HCT116 (cell line): ENCODE measurements at regions not wholly inside any gene's neighbourhood (a gene's known extent, or its start where the extent isn't known, plus 50 kb on each side); places are given as distances from the start of the nearest gene placed in this dataset.

Experiments used
- ATAC-seq: fragments of 200-7000 bp; cut with Tn5 transposase; 2 replicates; pipeline ENCODE4 v1.9.1; 2020; ENCODE audit warnings: mild to moderate bottlenecking, moderate library complexity
- BruUV-seq: library from RNA; stranded (reverse); fragments of 400-500 nt; replicated peaks from 2 replicates; lab custom pipeline; 2021; lab: Mats Ljungman, UMichigan
- CTCF ChIA-PET: fragments of 300-600 bp; sonication (Branson Sonifier 250); formaldehyde crosslinking; loops from one replicate; lab custom pipeline; 2021; ENCODE audit warnings: antibody characterized with exemption; lab: Charles Lee
- POLR2A ChIA-PET: fragments of 300-600, 350-600 bp; sonication (Branson Sonifier 250); formaldehyde crosslinking; loops from one replicate; lab custom pipeline; 2021; ENCODE audit warnings: antibody characterized with exemption; lab: Charles Lee
- RAD21 ChIA-PET, 2 experiments: fragments of 300-600 bp; sonication (Branson Sonifier 250); formaldehyde crosslinking; loops; one replicate each; lab custom pipeline; 2023; ENCODE audit warnings: low total read pairs in 2 of 2; ENCODE audit not compliant: uncharacterized antibody in 2 of 2, unreplicated experiment in 2 of 2, low non-redundant PET in 1 of 2; lab: Charles Lee
- DNase-seq: peaks from one replicate; pipeline ENCODE4 v3.0.0-alpha.2; 2010; ENCODE audit warnings: low read depth, low spot score
- H2AFZ ChIP-seq: fragments of 200-600 bp; shearing (Covaris generic), sonication (generic); 2 replicates; pipeline ENCODE4 v1.6.1; 2017; ENCODE audit warnings: low read depth, mixed run types, mixed read lengths, antibody characterized with exemption, low read length; ENCODE audit not compliant: poor library complexity, severe bottlenecking
- H3K27ac ChIP-seq: 2 replicates; pipeline ENCODE4 v1.5.1; 2012; ENCODE audit warnings: low read depth, low read length
- H3K27me3 ChIP-seq: fragments of 200-600 bp; sonication (generic); 2 replicates; pipeline ENCODE4 v1.6.1; 2016; ENCODE audit warnings: mixed run types, low read length, mixed read lengths; ENCODE audit not compliant: insufficient read depth
- H3K36me3 ChIP-seq, 2 experiments: fragments of 200-500 bp in 1 of 2; fragments of 200-600 bp in 1 of 2; sonication (Bioruptor generic) in 1 of 2; sonication (generic) in 1 of 2; 2 replicates each; pipeline versions ENCODE4 v1.5.1 to v1.6.1; 2014 to 2016; ENCODE audit warnings: low read length in 2 of 2, inconsistent platforms in 1 of 2, mixed read lengths in 1 of 2, mixed run types in 1 of 2; ENCODE audit not compliant: insufficient read depth in 2 of 2, control insufficient read depth in 1 of 2
- H3K4me1 ChIP-seq, 2 experiments: fragments of 200-600 bp in 1 of 2; sonication (generic) in 1 of 2; 2 replicates each; pipeline versions ENCODE4 v1.5.1 to v1.6.1; 2012 to 2017; ENCODE audit warnings: low read length in 2 of 2, inconsistent platforms in 1 of 2, mild to moderate bottlenecking in 1 of 2, mixed read lengths in 1 of 2, mixed run types in 1 of 2, moderate library complexity in 1 of 2; ENCODE audit not compliant: insufficient read depth in 2 of 2, control insufficient read depth in 1 of 2
- H3K4me2 ChIP-seq: fragments of 200-600 bp; sonication (generic); 2 replicates; pipeline ENCODE4 v1.6.1; 2017; ENCODE audit warnings: mixed run types, low read length, mixed read lengths
- H3K4me3 ChIP-seq, 2 experiments: fragments of 200-600 bp in 1 of 2; sonication (generic) in 1 of 2; replicated peaks in 1 of 2; 2 replicates each; pipeline ENCODE4 v1.5.1; 2011 to 2016; ENCODE audit warnings: low read length in 2 of 2, control low read depth in 1 of 2, low read depth in 1 of 2, mild to moderate bottlenecking in 1 of 2, mixed read lengths in 1 of 2, mixed run types in 1 of 2
- H3K79me2 ChIP-seq: fragments of 200-600 bp; sonication (generic); 2 replicates; pipeline ENCODE4 v1.6.1; 2017; ENCODE audit warnings: mild to moderate bottlenecking, mixed run types, low read length, moderate library complexity, mixed read lengths; ENCODE audit not compliant: insufficient read depth
- H3K9ac ChIP-seq: fragments of 200-600 bp; sonication (generic); 2 replicates; pipeline ENCODE4 v1.6.1; 2016; ENCODE audit warnings: low read length, mixed read lengths
- H3K9me2 ChIP-seq: fragments of 200-600 bp; sonication (generic), shearing (Covaris generic); 2 replicates; pipeline ENCODE4 v1.6.1; 2017; ENCODE audit warnings: mixed run types, mild to moderate bottlenecking, moderate library complexity; ENCODE audit not compliant: insufficient read depth
- H3K9me3 ChIP-seq, 2 experiments: fragments of 200-500 bp in 1 of 2; fragments of 200-600 bp in 1 of 2; sonication (Bioruptor generic) in 1 of 2; sonication (generic) in 1 of 2; 2 replicates each; pipeline ENCODE4 v1.6.1; 2014 to 2017; ENCODE audit warnings: low read length in 2 of 2, mixed read lengths in 2 of 2, inconsistent platforms in 1 of 2, low read depth in 1 of 2, mild to moderate bottlenecking in 1 of 2, mixed run types in 1 of 2, moderate library complexity in 1 of 2; ENCODE audit not compliant: control insufficient read depth in 1 of 2, insufficient read depth in 1 of 2
- H4K20me1 ChIP-seq: fragments of 200-600 bp; sonication (generic), shearing (Covaris generic); 2 replicates; pipeline ENCODE4 v1.6.1; 2017; ENCODE audit warnings: mixed run types, mild to moderate bottlenecking, moderate library complexity; ENCODE audit not compliant: insufficient read depth
- ATF3 ChIP-seq: IDR thresholded peaks from 2 replicates; pipeline ENCODE4 v1.6.1; 2012
- CBX3 ChIP-seq: IDR thresholded peaks from 2 replicates; pipeline ENCODE4 v1.6.1; 2012; ENCODE audit warnings: low read depth
- CEBPB ChIP-seq: IDR thresholded peaks from 2 replicates; pipeline ENCODE4 v1.6.1; 2012; ENCODE audit warnings: low read depth
- CTCF ChIP-seq, 3 experiments: fragments of 200-600 bp in 1 of 3; sonication (generic) in 1 of 3; IDR thresholded peaks in 2 of 3; conservative IDR thresholded peaks in 1 of 3; 2 replicates each; pipeline ENCODE4 v1.5.1; 2012 to 2017; ENCODE audit warnings: low read depth in 2 of 3, low read length in 2 of 3, antibody characterized with exemption in 1 of 3, borderline replicate concordance in 1 of 3, control low read depth in 1 of 3, mild to moderate bottlenecking in 1 of 3, mixed read lengths in 1 of 3, mixed run types in 1 of 3, moderate library complexity in 1 of 3; ENCODE audit not compliant: insufficient read depth in 1 of 3
- EGR1 ChIP-seq: IDR thresholded peaks from 2 replicates; pipeline ENCODE4 v1.6.1; 2012; ENCODE audit warnings: low read depth
- EZH2 ChIP-seq: fragments of 200-600 bp; sonication (generic); IDR thresholded peaks from 2 replicates; pipeline ENCODE4 v1.6.1; 2017; ENCODE audit warnings: antibody characterized with exemption, mixed run types
- FOSL1 ChIP-seq: IDR thresholded peaks from 2 replicates; pipeline ENCODE4 v1.6.1; 2012; ENCODE audit warnings: low read depth
- JUND ChIP-seq: IDR thresholded peaks from 2 replicates; pipeline ENCODE4 v1.6.1; 2012
- MAX ChIP-seq: IDR thresholded peaks from 2 replicates; pipeline ENCODE4 v1.6.1; 2012
- POLR2A ChIP-seq: IDR thresholded peaks from 2 replicates; pipeline ENCODE4 v1.7.0; 2011; ENCODE audit warnings: borderline replicate concordance; ENCODE audit not compliant: insufficient read depth, insufficient read length; ENCODE audit errors: extremely low read depth
- RAD21 ChIP-seq: IDR thresholded peaks from 2 replicates; pipeline ENCODE4 v1.6.1; 2012; ENCODE audit warnings: low read depth, mild to moderate bottlenecking
- REST ChIP-seq: IDR thresholded peaks from 2 replicates; pipeline ENCODE4 v1.6.1; 2012; ENCODE audit warnings: low read depth
- SIN3A ChIP-seq: IDR thresholded peaks from 2 replicates; pipeline ENCODE4 v1.6.1; 2012; ENCODE audit warnings: low read depth
- SP1 ChIP-seq: IDR thresholded peaks from 2 replicates; pipeline ENCODE4 v1.6.1; 2012; ENCODE audit warnings: low read depth
- SRF ChIP-seq: IDR thresholded peaks from 2 replicates; pipeline ENCODE4 v1.6.1; 2012; ENCODE audit warnings: low read depth
- TCF7L2 ChIP-seq: IDR thresholded peaks from 2 replicates; pipeline ENCODE4 v1.7.0; 2011; ENCODE audit warnings: borderline replicate concordance, inconsistent platforms; ENCODE audit not compliant: insufficient read depth, insufficient read length; ENCODE audit errors: extremely low read depth
- YY1 ChIP-seq: IDR thresholded peaks from 2 replicates; pipeline ENCODE4 v1.6.1; 2011; ENCODE audit warnings: low read length, low read depth, moderate library complexity, mild to moderate bottlenecking; ENCODE audit not compliant: insufficient replicate concordance; ENCODE audit errors: extremely low read depth
- ZFX ChIP-seq: fragments of 450-650 bp; IDR thresholded peaks from 2 replicates; pipeline ENCODE4 v1.6.1; 2017
- ZNF274 ChIP-seq: fragments of 200-500 bp; sonication (Bioruptor generic); IDR thresholded peaks from 2 replicates; pipeline ENCODE4 v1.6.1; 2014; ENCODE audit warnings: mild to moderate bottlenecking, low read depth, low read length, inconsistent platforms
- intact Hi-C: fragments of 100-400 bp; cut with micrococcal nuclease; formaldehyde crosslinking; loops from 2 replicates; pipeline ENCODE4 v1.10.0; 2022

DNA sequence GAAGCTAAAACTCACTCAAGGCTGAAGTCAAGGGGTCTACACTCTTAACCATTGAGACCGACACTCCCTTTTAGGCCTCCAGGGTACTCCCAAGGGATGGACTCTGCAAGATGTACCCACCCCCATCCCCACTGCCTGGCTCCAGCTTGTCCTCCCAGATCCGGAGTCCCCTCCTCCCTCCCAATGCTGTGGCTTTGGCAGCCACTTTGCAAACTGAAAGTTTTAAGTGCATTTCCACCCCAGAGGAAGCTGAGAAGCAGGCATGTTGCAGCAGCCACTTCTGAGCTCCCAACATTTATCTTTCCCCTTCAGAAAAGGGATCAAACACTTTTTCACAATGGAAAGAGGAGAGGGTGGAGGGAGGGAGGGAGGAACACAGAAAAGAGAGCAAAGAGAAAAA lies 115.2 kb downstream of the COPRS start:
- no peak overlapping the region for H2AFZ ChIP-seq
- H4K20me1 ChIP-seq, result no peaks in the 10 kb centered on the region
- H3K79me2 ChIP-seq, result no peaks in the 10 kb centered on the region
- no peak overlapping the region for H3K4me2 ChIP-seq
- ChIA-PET CTCF (no interaction called here), RAD21 (no interaction called here), POLR2A (no interaction called here)
- H3K9me3 ChIP-seq, result no peaks in the 10 kb centered on the region
- H3K27ac ChIP-seq, result no peak overlapping the region
- ATAC-seq, result no peak
- no peak for TF ChIP-seq POLR2A
- TF ChIP-seq FOSL1, result no peak
- TF ChIP-seq EGR1, result no peak
- TF ChIP-seq ZNF274, result no peak
- TF ChIP-seq JUND, result no peak
- TF ChIP-seq YY1, result no peak
- no peak for TF ChIP-seq CEBPB
- TF ChIP-seq SRF, result no peak
- TF ChIP-seq REST, result no peak
- no peak for TF ChIP-seq TCF7L2
- TF ChIP-seq MAX, result no peak
- no peak for TF ChIP-seq CTCF (IDR thresholded peaks at IDR 0.05 in 2 of 3, conservative IDR thresholded peaks at IDR 0.05 in 1 of 3; ENCODE audit: borderline replicate concordance in 1 of 3, insufficient read depth in 1 of 3, low read depth in 2 of 3, low read length in 2 of 3)
- TF ChIP-seq SP1, result no peak
- no peak for TF ChIP-seq EZH2
- TF ChIP-seq SIN3A, result no peak
- TF ChIP-seq RAD21, result no peak
- no peak for TF ChIP-seq ATF3
- no peak for TF ChIP-seq ZFX
- no peak for TF ChIP-seq CBX3
- H3K27me3 ChIP-seq, result no peaks in the 10 kb centered on the region
- H3K4me1 ChIP-seq, result no peaks in the 10 kb centered on the region
- H3K9ac ChIP-seq, result no peak overlapping the region
- H3K4me3 ChIP-seq, result no peak overlapping the region
- no peak for DNase-seq
- no TSS peak for BruUV-seq
- intact Hi-C loops, result no loop called here
- H3K36me3 ChIP-seq, result no peaks in the 10 kb centered on the region
- no peaks in the 10 kb centered on the region for H3K9me2 ChIP-seq
